Astrocyte of the cerebellum (primary cell): ENCODE measurements at regions not wholly inside any gene's neighbourhood (a gene's known extent, or its start where the extent isn't known, plus 50 kb on each side); places are given as distances from the start of the nearest gene placed in this dataset.

Experiments
- DNase-seq: peaks from one replicate; pipeline ENCODE4 v3.0.0-alpha.2; 2011; ENCODE audit warnings: low read depth
- H3K4me3 ChIP-seq: 2 replicates; pipeline ENCODE4 v1.5.1; 2011; ENCODE audit warnings: mild to moderate bottlenecking, low read depth, low read length, moderate library complexity
- in situ Hi-C: cut with HindIII; loops from 2 replicates; pipeline ENCODE4 v1.10.0; 2017; ENCODE audit warnings: low sequenced_read_pairs
- TF ChIP-seq, protein P1 (sequence below): IDR thresholded peaks from 2 replicates; pipeline ENCODE4 v1.5.1; 2012; ENCODE audit warnings: low read length, low read depth, moderate library complexity, mild to moderate bottlenecking; ENCODE audit errors: missing control alignments

GRCh38 chr5:2686321-2687124 lies 65.0 kb downstream of the IRX2 start:
- in situ Hi-C loops: loop anchor here (5.0 kb wide), 1 partner anchor 36 kb away; no protein-coding TSS in a partner anchor
- no peak overlapping the region for H3K4me3 ChIP-seq
- no peak for DNase-seq
- TF ChIP-seq, protein P1, sequence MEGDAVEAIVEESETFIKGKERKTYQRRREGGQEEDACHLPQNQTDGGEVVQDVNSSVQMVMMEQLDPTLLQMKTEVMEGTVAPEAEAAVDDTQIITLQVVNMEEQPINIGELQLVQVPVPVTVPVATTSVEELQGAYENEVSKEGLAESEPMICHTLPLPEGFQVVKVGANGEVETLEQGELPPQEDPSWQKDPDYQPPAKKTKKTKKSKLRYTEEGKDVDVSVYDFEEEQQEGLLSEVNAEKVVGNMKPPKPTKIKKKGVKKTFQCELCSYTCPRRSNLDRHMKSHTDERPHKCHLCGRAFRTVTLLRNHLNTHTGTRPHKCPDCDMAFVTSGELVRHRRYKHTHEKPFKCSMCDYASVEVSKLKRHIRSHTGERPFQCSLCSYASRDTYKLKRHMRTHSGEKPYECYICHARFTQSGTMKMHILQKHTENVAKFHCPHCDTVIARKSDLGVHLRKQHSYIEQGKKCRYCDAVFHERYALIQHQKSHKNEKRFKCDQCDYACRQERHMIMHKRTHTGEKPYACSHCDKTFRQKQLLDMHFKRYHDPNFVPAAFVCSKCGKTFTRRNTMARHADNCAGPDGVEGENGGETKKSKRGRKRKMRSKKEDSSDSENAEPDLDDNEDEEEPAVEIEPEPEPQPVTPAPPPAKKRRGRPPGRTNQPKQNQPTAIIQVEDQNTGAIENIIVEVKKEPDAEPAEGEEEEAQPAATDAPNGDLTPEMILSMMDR: peak; percentile 36

DNA sequence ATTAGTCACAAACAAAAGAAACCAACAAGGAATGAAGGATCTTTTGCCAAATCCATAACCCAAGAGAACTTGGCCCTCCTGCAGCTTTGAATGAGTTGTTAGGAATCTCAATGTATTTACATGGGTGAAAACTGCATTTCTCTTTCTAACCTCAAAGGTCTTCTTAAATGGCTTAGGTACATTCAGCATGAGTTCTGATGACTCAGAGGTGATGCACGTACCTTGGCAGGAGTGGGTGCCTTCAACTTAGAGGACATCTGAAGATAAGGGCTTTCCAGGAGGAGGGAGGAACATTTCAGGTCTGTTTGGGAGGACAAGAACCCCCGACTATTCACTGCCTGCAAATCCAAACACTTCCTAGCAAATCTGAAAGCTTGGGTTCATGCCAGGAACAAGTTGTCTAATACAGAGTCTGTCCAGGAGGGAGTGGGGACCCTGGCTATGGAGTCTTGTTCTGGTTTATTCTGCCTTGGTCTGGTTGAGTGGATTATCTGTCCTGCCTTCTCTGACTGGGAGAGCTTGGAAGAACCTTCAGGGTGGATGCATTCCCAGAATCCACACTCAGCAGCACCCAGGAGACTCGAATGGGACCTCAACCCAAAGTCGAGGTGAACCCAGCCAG lies 65.7 kb downstream of the IRX2 start:
- in situ Hi-C loops: loop anchor here (5.0 kb wide), 1 partner anchor 37 kb away; no protein-coding TSS in a partner anchor
- DNase-seq: peak; percentile 95
- TF ChIP-seq, protein P1: no peak
- no peak overlapping the region for H3K4me3 ChIP-seq

DNA sequence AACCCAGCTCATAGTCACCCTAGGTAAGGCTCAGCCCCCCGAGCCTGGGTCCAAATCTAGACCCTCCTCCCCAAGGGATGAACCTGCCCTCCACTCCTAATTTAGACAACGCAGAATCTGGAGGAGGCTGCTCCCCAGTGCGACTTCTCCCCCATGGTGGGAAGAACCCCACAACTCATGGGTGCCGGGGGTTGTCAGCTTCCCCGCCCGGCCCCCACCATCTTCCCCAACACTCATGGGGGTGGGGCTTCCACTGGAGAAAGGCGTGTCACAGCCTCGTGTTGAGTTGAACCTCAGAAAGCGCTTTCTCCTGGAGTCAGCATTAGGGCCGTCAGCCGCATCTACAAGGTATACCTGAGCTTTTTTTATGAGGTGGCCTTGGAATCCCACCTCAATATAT lies 66.9 kb downstream of the IRX2 start:
- no peak for DNase-seq
- in situ Hi-C loops: loop anchor here (5.0 kb wide), 1 partner anchor 38 kb away; no protein-coding TSS in a partner anchor
- no peak overlapping the region for H3K4me3 ChIP-seq
- TF ChIP-seq, protein P1: no peak

DNA sequence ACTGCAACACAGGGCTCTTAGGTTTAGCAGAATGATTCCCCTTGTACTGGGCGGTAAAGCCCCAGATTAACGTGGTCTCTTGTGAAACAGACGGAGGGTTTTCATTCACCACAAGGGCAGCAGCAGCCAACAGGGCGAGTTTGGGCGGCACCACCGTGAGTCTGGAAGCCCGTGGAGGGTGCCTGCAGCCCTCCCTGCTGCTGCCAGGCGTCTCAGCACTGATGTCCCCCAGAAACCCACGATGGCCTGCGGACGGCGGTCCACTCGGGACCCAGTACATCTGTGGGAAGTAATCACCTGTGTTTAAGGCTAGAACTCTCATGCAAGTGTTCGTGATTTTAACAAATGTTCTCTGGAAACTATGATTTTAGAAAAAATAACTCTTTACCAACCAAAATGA lies 67.8 kb downstream of the IRX2 start:
- in situ Hi-C loops: no loop called here
- TF ChIP-seq, protein P1: no peak
- no peak overlapping the region for H3K4me3 ChIP-seq
- no peak for DNase-seq

- in situ Hi-C loops: no loop called here
- TF ChIP-seq, protein P1: no peak
- no peak overlapping the region for H3K4me3 ChIP-seq
- no peak for DNase-seq
Observed at GRCh38 chr5:2681476-2681875, 70.0 kb downstream of the IRX2 start.

GRCh38 chr5:2680979-2681378 lies 70.5 kb downstream of the IRX2 start:
- no peak overlapping the region for H3K4me3 ChIP-seq
- peak; percentile 62 for DNase-seq
- TF ChIP-seq, protein P1: no peak
- in situ Hi-C loops: no loop called here
